Ishikawa (cell line): ENCODE measurements at regions not wholly inside any gene's neighbourhood (a gene's known extent, or its start where the extent isn't known, plus 50 kb on each side); places are given as distances from the start of the nearest gene placed in this dataset.

Experiments used
- CREB1 ChIP-seq: IDR thresholded peaks from 2 replicates; pipeline ENCODE4 v1.6.1; 2012; ENCODE audit warnings: low read depth
- EGR1 ChIP-seq: IDR thresholded peaks from 2 replicates; pipeline ENCODE4 v1.6.1; 2012
- EP300 ChIP-seq: IDR thresholded peaks from 2 replicates; pipeline ENCODE4 v1.6.1; 2012; ENCODE audit warnings: borderline replicate concordance
- FOXM1 ChIP-seq: IDR thresholded peaks from 2 replicates; pipeline ENCODE4 v1.6.1; 2012; ENCODE audit warnings: low read depth, borderline replicate concordance
- NFIC ChIP-seq: IDR thresholded peaks from 2 replicates; pipeline ENCODE4 v1.6.1; 2012
- RAD21 ChIP-seq: IDR thresholded peaks from 2 replicates; pipeline ENCODE4 v1.6.1; 2012; ENCODE audit warnings: low read depth
- TAF1 ChIP-seq: IDR thresholded peaks from 2 replicates; pipeline ENCODE4 v1.6.1; 2012; ENCODE audit warnings: low read depth, mild to moderate bottlenecking
- TCF12 ChIP-seq: IDR thresholded peaks from 2 replicates; pipeline ENCODE4 v1.6.1; 2012; ENCODE audit warnings: low read depth
- YY1 ChIP-seq: IDR thresholded peaks from 2 replicates; pipeline ENCODE4 v1.6.1; 2012; ENCODE audit warnings: low read depth
- ZBTB7A ChIP-seq: IDR thresholded peaks from 2 replicates; pipeline ENCODE4 v1.6.1; 2012; ENCODE audit warnings: low read depth
- TF ChIP-seq, protein P1 (sequence below): IDR thresholded peaks from 2 replicates; pipeline ENCODE4 v1.6.1; 2012
- TF ChIP-seq, protein P2 (sequence below): IDR thresholded peaks from 2 replicates; pipeline ENCODE4 v1.6.1; 2012; ENCODE audit warnings: low read depth, mild to moderate bottlenecking
- TF ChIP-seq, protein P3 (sequence below): IDR thresholded peaks from 2 replicates; pipeline ENCODE4 v1.6.1; 2012

DNA sequence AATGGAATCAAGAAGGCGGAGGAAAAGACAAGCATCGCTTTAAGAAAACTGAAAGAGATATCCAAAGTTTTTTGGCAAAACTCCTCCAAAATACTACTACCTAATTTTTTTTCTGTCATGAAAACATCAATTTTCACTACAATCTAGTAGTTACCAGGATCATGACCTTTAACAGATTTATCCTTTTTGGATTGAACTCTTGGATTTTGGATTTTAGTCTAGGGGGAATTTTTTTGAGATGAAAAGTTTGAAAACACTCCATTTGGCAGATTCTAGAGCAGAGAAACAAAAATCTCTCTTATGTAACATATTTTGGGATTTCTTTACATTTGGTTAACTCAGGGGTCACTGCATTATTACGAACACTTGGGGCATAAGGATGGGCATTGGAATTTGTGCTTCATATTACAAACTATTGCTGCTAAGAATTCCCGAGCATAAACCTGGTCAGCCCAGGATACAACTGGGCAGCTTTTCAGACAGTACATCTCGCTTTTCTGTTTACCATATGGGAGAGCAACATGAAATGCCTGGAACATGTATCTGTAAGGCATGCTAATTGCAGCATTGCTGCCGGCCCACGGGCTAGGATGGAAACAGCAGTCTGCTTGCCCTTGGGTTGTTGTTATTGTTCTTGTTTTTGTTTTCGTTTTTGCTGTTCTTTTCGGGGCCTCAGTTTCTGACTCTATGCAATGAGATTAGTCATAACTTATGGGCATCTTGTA is 264.3 kb downstream of the RHOU start:
- TF ChIP-seq TCF12, result no peak
- TF ChIP-seq, protein P1, sequence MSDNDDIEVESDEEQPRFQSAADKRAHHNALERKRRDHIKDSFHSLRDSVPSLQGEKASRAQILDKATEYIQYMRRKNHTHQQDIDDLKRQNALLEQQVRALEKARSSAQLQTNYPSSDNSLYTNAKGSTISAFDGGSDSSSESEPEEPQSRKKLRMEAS, result no peak
- TF ChIP-seq YY1, result no peak
- TF ChIP-seq, protein P2, sequence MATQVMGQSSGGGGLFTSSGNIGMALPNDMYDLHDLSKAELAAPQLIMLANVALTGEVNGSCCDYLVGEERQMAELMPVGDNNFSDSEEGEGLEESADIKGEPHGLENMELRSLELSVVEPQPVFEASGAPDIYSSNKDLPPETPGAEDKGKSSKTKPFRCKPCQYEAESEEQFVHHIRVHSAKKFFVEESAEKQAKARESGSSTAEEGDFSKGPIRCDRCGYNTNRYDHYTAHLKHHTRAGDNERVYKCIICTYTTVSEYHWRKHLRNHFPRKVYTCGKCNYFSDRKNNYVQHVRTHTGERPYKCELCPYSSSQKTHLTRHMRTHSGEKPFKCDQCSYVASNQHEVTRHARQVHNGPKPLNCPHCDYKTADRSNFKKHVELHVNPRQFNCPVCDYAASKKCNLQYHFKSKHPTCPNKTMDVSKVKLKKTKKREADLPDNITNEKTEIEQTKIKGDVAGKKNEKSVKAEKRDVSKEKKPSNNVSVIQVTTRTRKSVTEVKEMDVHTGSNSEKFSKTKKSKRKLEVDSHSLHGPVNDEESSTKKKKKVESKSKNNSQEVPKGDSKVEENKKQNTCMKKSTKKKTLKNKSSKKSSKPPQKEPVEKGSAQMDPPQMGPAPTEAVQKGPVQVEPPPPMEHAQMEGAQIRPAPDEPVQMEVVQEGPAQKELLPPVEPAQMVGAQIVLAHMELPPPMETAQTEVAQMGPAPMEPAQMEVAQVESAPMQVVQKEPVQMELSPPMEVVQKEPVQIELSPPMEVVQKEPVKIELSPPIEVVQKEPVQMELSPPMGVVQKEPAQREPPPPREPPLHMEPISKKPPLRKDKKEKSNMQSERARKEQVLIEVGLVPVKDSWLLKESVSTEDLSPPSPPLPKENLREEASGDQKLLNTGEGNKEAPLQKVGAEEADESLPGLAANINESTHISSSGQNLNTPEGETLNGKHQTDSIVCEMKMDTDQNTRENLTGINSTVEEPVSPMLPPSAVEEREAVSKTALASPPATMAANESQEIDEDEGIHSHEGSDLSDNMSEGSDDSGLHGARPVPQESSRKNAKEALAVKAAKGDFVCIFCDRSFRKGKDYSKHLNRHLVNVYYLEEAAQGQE, result no peak
- no peak for TF ChIP-seq NFIC
- TF ChIP-seq EP300, result no peak
- TF ChIP-seq TAF1, result no peak
- TF ChIP-seq ZBTB7A, result no peak
- no peak for TF ChIP-seq CREB1
- no peak for TF ChIP-seq EGR1
- no peak for TF ChIP-seq RAD21
- TF ChIP-seq FOXM1, result no peak
- TF ChIP-seq, protein P3, sequence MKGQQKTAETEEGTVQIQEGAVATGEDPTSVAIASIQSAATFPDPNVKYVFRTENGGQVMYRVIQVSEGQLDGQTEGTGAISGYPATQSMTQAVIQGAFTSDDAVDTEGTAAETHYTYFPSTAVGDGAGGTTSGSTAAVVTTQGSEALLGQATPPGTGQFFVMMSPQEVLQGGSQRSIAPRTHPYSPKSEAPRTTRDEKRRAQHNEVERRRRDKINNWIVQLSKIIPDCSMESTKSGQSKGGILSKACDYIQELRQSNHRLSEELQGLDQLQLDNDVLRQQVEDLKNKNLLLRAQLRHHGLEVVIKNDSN, result no peak
